Right lobe of liver (tissue), 4 donors: ENCODE measurements at regions not wholly inside any gene's neighbourhood (a gene's known extent, or its start where the extent isn't known, plus 50 kb on each side); places are given as distances from the start of the nearest gene placed in this dataset.

ENCODE experiments used
- POLR2A ChIP-seq: fragments of 450-650 bp; IDR thresholded peaks from one replicate; pipeline ENCODE4 v1.6.1; 2017; ENCODE audit warnings: antibody characterized with exemption, mild to moderate bottlenecking
- TF ChIP-seq, protein P1 (sequence below), 4 donors: fragments of 200-600 bp in 3 of 4; fragments of 450-650 bp in 1 of 4; IDR thresholded peaks; one replicate each; pipeline versions ENCODE4 v1.5.1 to v1.8.0; 2016 to 2022; ENCODE audit warnings: antibody characterized with exemption in 4 of 4, mild to moderate bottlenecking in 2 of 4
- donor health status: DM: no; HTN: no; CAD: no.
- donor health status: DM: no; HTN: no; CAD: no.
- donor health status: DM: no; HTN: yes; CAD: no.

DNA sequence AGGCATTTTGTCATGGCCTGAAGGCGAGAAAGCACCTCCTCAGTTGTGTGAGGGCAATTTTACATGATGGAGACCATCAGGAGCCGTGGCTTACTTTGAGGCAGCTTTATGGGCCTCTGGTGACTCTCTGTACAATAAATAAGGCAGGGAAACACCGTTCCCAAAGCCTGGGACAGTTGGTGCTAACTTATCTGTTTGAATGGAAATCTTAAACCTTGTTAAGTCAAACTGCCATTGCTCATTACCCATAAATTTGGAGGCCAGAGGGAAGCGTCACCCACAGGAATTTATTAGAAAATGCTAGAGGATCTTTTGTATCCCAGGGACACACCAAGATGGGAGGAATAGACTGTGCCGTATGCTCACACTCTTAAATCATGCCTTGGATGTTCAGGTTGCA is 1156.9 kb downstream of the BRD1 start:
- TF ChIP-seq, protein P1, sequence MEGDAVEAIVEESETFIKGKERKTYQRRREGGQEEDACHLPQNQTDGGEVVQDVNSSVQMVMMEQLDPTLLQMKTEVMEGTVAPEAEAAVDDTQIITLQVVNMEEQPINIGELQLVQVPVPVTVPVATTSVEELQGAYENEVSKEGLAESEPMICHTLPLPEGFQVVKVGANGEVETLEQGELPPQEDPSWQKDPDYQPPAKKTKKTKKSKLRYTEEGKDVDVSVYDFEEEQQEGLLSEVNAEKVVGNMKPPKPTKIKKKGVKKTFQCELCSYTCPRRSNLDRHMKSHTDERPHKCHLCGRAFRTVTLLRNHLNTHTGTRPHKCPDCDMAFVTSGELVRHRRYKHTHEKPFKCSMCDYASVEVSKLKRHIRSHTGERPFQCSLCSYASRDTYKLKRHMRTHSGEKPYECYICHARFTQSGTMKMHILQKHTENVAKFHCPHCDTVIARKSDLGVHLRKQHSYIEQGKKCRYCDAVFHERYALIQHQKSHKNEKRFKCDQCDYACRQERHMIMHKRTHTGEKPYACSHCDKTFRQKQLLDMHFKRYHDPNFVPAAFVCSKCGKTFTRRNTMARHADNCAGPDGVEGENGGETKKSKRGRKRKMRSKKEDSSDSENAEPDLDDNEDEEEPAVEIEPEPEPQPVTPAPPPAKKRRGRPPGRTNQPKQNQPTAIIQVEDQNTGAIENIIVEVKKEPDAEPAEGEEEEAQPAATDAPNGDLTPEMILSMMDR (IDR thresholded peaks at IDR 0.05) = no peak
- no peak for TF ChIP-seq POLR2A
